T-helper 2 cell treated with Interferon-gamma antibody and Interleukin-4, amounts not matched to agents 100 ng/mL and 5 ng/mL, for 36 hours (primary cell): ENCODE measurements at regions not wholly inside any gene's neighbourhood (a gene's known extent, or its start where the extent isn't known, plus 50 kb on each side); places are given as distances from the start of the nearest gene placed in this dataset.

Experiments
- intact Hi-C: fragments of 100-400 bp; cut with micrococcal nuclease; formaldehyde crosslinking; loops from one replicate; pipeline ENCODE4 v1.15.1; 2023

- intact Hi-C loops, result no loop called here
These were observed 316.8 kb downstream of the BRINP1 start for GRCh38 chr9:119052339-119053030.

GRCh38 chr9:119053070-119053469 is 316.2 kb downstream of the BRINP1 start:
- intact Hi-C loops, result no loop called here

- intact Hi-C loops, result no loop called here
These were observed 308.4 kb downstream of the BRINP1 start for GRCh38 chr9:119060629-119061385.

- intact Hi-C loops, result no loop called here
These were observed 297.6 kb downstream of the BRINP1 start for GRCh38 chr9:119071636-119072035.

GRCh38 chr9:119074017-119074416 is 295.2 kb downstream of the BRINP1 start:
- intact Hi-C loops, result no loop called here

GRCh38 chr9:119078015-119078414 is 291.2 kb downstream of the BRINP1 start:
- intact Hi-C loops, result no loop called here

- intact Hi-C loops, result no loop called here
These were observed 285.6 kb downstream of the BRINP1 start for GRCh38 chr9:119083673-119084072.

GRCh38 chr9:119086590-119086989 is 282.6 kb downstream of the BRINP1 start:
- intact Hi-C loops, result no loop called here

GRCh38 chr9:119088002-119088547 is 281.2 kb downstream of the BRINP1 start:
- intact Hi-C loops, result no loop called here

- intact Hi-C loops, result no loop called here
These were observed 278.2 kb downstream of the BRINP1 start for GRCh38 chr9:119091074-119091473.

- intact Hi-C loops, result no loop called here
These were observed 277.1 kb downstream of the BRINP1 start for GRCh38 chr9:119092125-119092524.

GRCh38 chr9:119094086-119094485 is 275.1 kb downstream of the BRINP1 start:
- intact Hi-C loops, result no loop called here

- intact Hi-C loops, result no loop called here
These were observed 274.2 kb downstream of the BRINP1 start for GRCh38 chr9:119095072-119095471.

GRCh38 chr9:119101048-119101447 is 268.2 kb downstream of the BRINP1 start:
- intact Hi-C loops, result no loop called here

GRCh38 chr9:119114681-119115080 is 254.6 kb downstream of the BRINP1 start:
- intact Hi-C loops, result no loop called here
